B cell (primary cell): ENCODE measurements at regions not wholly inside any gene's neighbourhood (a gene's known extent, or its start where the extent isn't known, plus 50 kb on each side); places are given as distances from the start of the nearest gene placed in this dataset.

ENCODE experiments used
- ATAC-seq: fragments of 200-7000 bp; cut with Tn5 transposase; one replicate; pipeline ENCODE4 v1.10.0; 2021; ENCODE audit warnings: low read depth, mild to moderate bottlenecking, moderate number of reproducible peaks, moderate library complexity
- CTCF ChIA-PET: fragments of 350-600 bp; sonication (Branson Sonifier 250); formaldehyde crosslinking; loops from one replicate; lab custom pipeline; 2021; ENCODE audit warnings: antibody characterized with exemption, inconsistent platforms; lab: Charles Lee
- POLR2A ChIA-PET: fragments of 350-600 bp; sonication (Branson Sonifier 250); formaldehyde crosslinking; loops from one replicate; lab custom pipeline; 2021; ENCODE audit warnings: antibody characterized with exemption; lab: Charles Lee
- DNase-seq: peaks from one replicate; pipeline ENCODE4 v3.0.0; 2013
- H2AFZ ChIP-seq: 2 replicates; pipeline ENCODE4 v1.6.1; 2012; ENCODE audit warnings: mild to moderate bottlenecking, low read depth, low read length; ENCODE audit not compliant: insufficient read depth, poor library complexity, severe bottlenecking
- H3K27ac ChIP-seq, 2 donors: 1 replicate in 1 of 2; 2 replicates in 1 of 2; pipeline ENCODE4 v1.5.1; 2012 to 2013; ENCODE audit warnings: low read length in 2 of 2, mild to moderate bottlenecking in 2 of 2, moderate library complexity in 1 of 2
- H3K27me3 ChIP-seq, 4 experiments: fragments of 200-600 bp in 1 of 4; sonication (generic) in 1 of 4; replicated peaks in 1 of 4; 1 replicate in 2 of 4; 2 replicates in 2 of 4; pipeline versions ENCODE4 v1.6.1 to v1.7.0; 2013 to 2016; ENCODE audit warnings: low read length in 3 of 4, mild to moderate bottlenecking in 2 of 4, mixed read lengths in 1 of 4, moderate library complexity in 1 of 4; ENCODE audit not compliant: insufficient read depth in 4 of 4, control insufficient read depth in 3 of 4; ENCODE audit errors: control extremely low read depth in 1 of 4
- H3K36me3 ChIP-seq, 2 experiments: replicated peaks in 1 of 2; 1 replicate in 1 of 2; 2 replicates in 1 of 2; pipeline versions ENCODE4 v1.6.1 to v1.7.1; 2013; ENCODE audit warnings: low read length in 1 of 2; ENCODE audit not compliant: insufficient read depth in 2 of 2, control insufficient read depth in 1 of 2; ENCODE audit errors: control extremely low read depth in 1 of 2, extremely low read depth in 1 of 2
- H3K4me1 ChIP-seq, 2 donors: fragments of 200-600 bp in 1 of 2; sonication (generic) in 1 of 2; 1 replicate in 1 of 2; 2 replicates in 1 of 2; pipeline versions ENCODE4 v1.5.1 to v1.6.1; 2013 to 2017; ENCODE audit warnings: low read length in 2 of 2; ENCODE audit not compliant: control insufficient read depth in 2 of 2, insufficient read depth in 2 of 2
- H3K4me2 ChIP-seq: replicated peaks from 2 replicates; pipeline ENCODE3; 2012; ENCODE audit warnings: mild to moderate bottlenecking, low read depth, low read length; ENCODE audit not compliant: poor library complexity, severe bottlenecking
- H3K4me3 ChIP-seq, 5 experiments: fragments of 200-600 bp in 1 of 5; sonication (generic) in 1 of 5; 1 replicate in 3 of 5; 2 replicates in 2 of 5; pipeline versions ENCODE4 v1.5.1 to v1.7.0; 2011 to 2016; ENCODE audit warnings: low read length in 4 of 5, mild to moderate bottlenecking in 4 of 5, low read depth in 2 of 5, control low read depth in 1 of 5, moderate library complexity in 1 of 5; ENCODE audit not compliant: insufficient read depth in 1 of 5; ENCODE audit errors: control extremely low read depth in 1 of 5, extremely low read depth in 1 of 5
- H3K79me2 ChIP-seq: fragments of 200-600 bp; sonication (generic); one replicate; pipeline ENCODE4 v1.6.0; 2016; ENCODE audit warnings: low read length; ENCODE audit not compliant: control insufficient read depth, insufficient read depth
- H3K9ac ChIP-seq: fragments of 200-600 bp; sonication (generic); 2 replicates; pipeline ENCODE4 v1.6.1; 2017; ENCODE audit warnings: mild to moderate bottlenecking, low read length, moderate library complexity
- H3K9me3 ChIP-seq, 3 donors: one replicate each; pipeline versions ENCODE4 v1.6.1 to v1.7.1; 2013; ENCODE audit warnings: low read length in 2 of 3; ENCODE audit not compliant: control insufficient read depth in 2 of 3, insufficient read depth in 1 of 3; ENCODE audit errors: control extremely low read depth in 1 of 3
- H4K20me1 ChIP-seq: 2 replicates; pipeline ENCODE4 v1.6.0; 2012; ENCODE audit warnings: mild to moderate bottlenecking, low read length; ENCODE audit not compliant: insufficient read depth, control insufficient read depth, poor library complexity, severe bottlenecking
- H3K27ac Mint-ChIP-seq: one replicate; pipeline ENCODE4 v1.8.0; 2021; ENCODE audit warnings: mixed read lengths
- H3K27me3 Mint-ChIP-seq: one replicate; pipeline ENCODE4 v1.8.0; 2021; ENCODE audit warnings: mixed read lengths
- H3K4me1 Mint-ChIP-seq: one replicate; pipeline ENCODE4 v1.8.0; 2021; ENCODE audit warnings: mixed read lengths
- H3K4me3 Mint-ChIP-seq: one replicate; pipeline ENCODE4 v1.8.0; 2021; ENCODE audit warnings: mixed read lengths
- H3K9me3 Mint-ChIP-seq: one replicate; pipeline ENCODE4 v1.8.0; 2022; ENCODE audit warnings: mixed read lengths; ENCODE audit not compliant: insufficient read depth
- CTCF ChIP-seq: fragments of 200-600 bp; IDR thresholded peaks from one replicate; pipeline ENCODE4 v1.8.0; 2022; ENCODE audit warnings: antibody characterized with exemption, mild to moderate bottlenecking
- EZH2 ChIP-seq: IDR thresholded peaks from 2 replicates; pipeline ENCODE4 v1.6.1; 2012; ENCODE audit warnings: borderline replicate concordance, low read depth, mild to moderate bottlenecking, moderate library complexity, low read length; ENCODE audit not compliant: insufficient read depth, poor library complexity, severe bottlenecking
- WGBS: methylation state at CpG from one replicate; pipeline ENCODE4 v1.1.5; 2013; ENCODE audit warnings: missing lambda C conversion rate; ENCODE audit not compliant: insufficient coverage; 5-methylcytosine and 5-hydroxymethylcytosine counted together
- intact Hi-C: fragments of 100-400 bp; cut with micrococcal nuclease; formaldehyde crosslinking; loops from one replicate; pipeline ENCODE4 v1.10.0; 2022

GRCh38 chr15:97078591-97078990 is 748.1 kb downstream of the NR2F2 start:
- POLR2A ChIA-PET, result no interaction called here
- no peak overlapping the region for H3K27ac Mint-ChIP-seq

GRCh38 chr15:97081666-97082226 is 751.2 kb downstream of the NR2F2 start:
- H3K4me1 Mint-ChIP-seq, result no peaks in the 10 kb centered on the region
- H3K27me3 Mint-ChIP-seq, result no peaks in the 10 kb centered on the region
- Histone ChIP-seq H3K27me3 (no peaks in the 10 kb centered on the region), H4K20me1 (no peaks in the 10 kb centered on the region), H3K27ac (no peak overlapping the region), H3K36me3 (no peaks in the 10 kb centered on the region), H3K4me1 (no peaks in the 10 kb centered on the region), H3K9ac (no peak overlapping the region), H3K9me3 (no peaks in the 10 kb centered on the region), H3K4me2 (no peak overlapping the region), H2AFZ (no peak overlapping the region), H3K4me3 (no peak overlapping the region), H3K79me2 (no peaks in the 10 kb centered on the region)
- POLR2A ChIA-PET, result no interaction called here
- DNase-seq (no peak), ATAC-seq (no peak)
- intact Hi-C loops, result no loop called here
- WGBS, result 44% methylated on average over 2 of the region's 6 CpGs
- no peak overlapping the region for H3K27ac Mint-ChIP-seq
- no peaks in the 10 kb centered on the region for H3K9me3 Mint-ChIP-seq
- no peak for TF ChIP-seq EZH2
- TF ChIP-seq CTCF, result no peak
- H3K4me3 Mint-ChIP-seq, result no peak overlapping the region
- CTCF ChIA-PET, result no interaction called here

More at GRCh38 chr15:97078591-97078990, 748.1 kb downstream of the NR2F2 start:
- 40% methylated on average over 3 of the region's 6 CpGs for WGBS
- no peak overlapping the region for H3K4me3 ChIP-seq
- intact Hi-C loops, result no loop called here
- no peak overlapping the region for H2AFZ ChIP-seq
- Mint-ChIP-seq H3K4me1 (no peaks in the 10 kb centered on the region), H3K9me3 (peaks cover 6% of the 10 kb centered on the region), H3K27me3 (no peaks in the 10 kb centered on the region), H3K4me3 (no peak overlapping the region)
- no peak overlapping the region for H3K9ac ChIP-seq
- no peaks in the 10 kb centered on the region for H3K36me3 ChIP-seq
- H3K79me2 ChIP-seq, result no peaks in the 10 kb centered on the region
- DNase-seq (no peak), ATAC-seq (no peak)
- TF ChIP-seq CTCF (no peak), EZH2 (no peak)
- CTCF ChIA-PET, result no interaction called here
- peaks cover 0 to 1% (median 0%) of the 10 kb centered on the region in 3 donors for H3K9me3 ChIP-seq
- no peak overlapping the region for H3K27ac ChIP-seq
- H3K4me1 ChIP-seq, result no peaks in the 10 kb centered on the region
- no peak overlapping the region for H3K4me2 ChIP-seq
- no peaks in the 10 kb centered on the region for H3K27me3 ChIP-seq
- H4K20me1 ChIP-seq, result no peaks in the 10 kb centered on the region
